ENCODE measurements at regions not wholly inside any gene's neighbourhood (a gene's known extent, or its start where the extent isn't known, plus 50 kb on each side); places are given as distances from the start of the nearest gene placed in this dataset.

GRCh38 chr14:34104489-34105397 is 153.9 kb upstream of the EGLN3 start:
- TF ChIP-seq CTCF (IDR thresholded peaks at IDR 0.05; ENCODE audit: low read depth, low read length, poor library complexity, severe bottlenecking) (no peak), EZH2phosphoT487 (IDR thresholded peaks at IDR 0.05; ENCODE audit: borderline replicate concordance, low read length) (no peak)
